MM.1S (cell line): ENCODE measurements at regions not wholly inside any gene's neighbourhood (a gene's known extent, or its start where the extent isn't known, plus 50 kb on each side); places are given as distances from the start of the nearest gene placed in this dataset.

Source experiments
- CTCF ChIP-seq: fragments of 300-600 bp; sonication (generic); IDR thresholded peaks from 2 replicates; pipeline ENCODE4 v1.5.1; 2016; ENCODE audit warnings: antibody characterized with exemption, low read length, mixed read lengths
- EZH2 ChIP-seq: fragments of 300-600 bp; sonication (generic); optimal IDR thresholded peaks from 2 replicates; pipeline ENCODE3; 2017; ENCODE audit warnings: low read depth, mild to moderate bottlenecking, antibody characterized with exemption, low read length, mixed read lengths
- EZH2phosphoT487 ChIP-seq: fragments of 300-600 bp; sonication (generic); IDR thresholded peaks from 2 replicates; pipeline ENCODE4 v1.6.1; 2018; ENCODE audit warnings: antibody characterized with exemption, low read length

- TF ChIP-seq EZH2 (no peak), CTCF (no peak), EZH2phosphoT487 (no peak)
Measured at GRCh38 chr7:131638641-131639430, 82.4 kb upstream of the PODXL start.
